HG02610 (cell line): ENCODE measurements at regions not wholly inside any gene's neighbourhood (a gene's known extent, or its start where the extent isn't known, plus 50 kb on each side); places are given as distances from the start of the nearest gene placed in this dataset.

Experiments
- ATAC-seq: cut with Tn5 transposase; IDR thresholded peaks from one replicate; pipeline ENCODE4 v1.9.1; 2021; ENCODE audit warnings: mild to moderate bottlenecking, moderate library complexity; ENCODE audit not compliant: unreplicated experiment

- no peak for ATAC-seq
These were observed 174.2 kb upstream of the PHF14 start for GRCh38 chr7:10799475-10799874.

GRCh38 chr7:10802011-10802410 lies 171.7 kb upstream of the PHF14 start:
- no peak for ATAC-seq

- no peak for ATAC-seq
These were observed 171.1 kb upstream of the PHF14 start for GRCh38 chr7:10802526-10802925.

- ATAC-seq = no peak
These were observed 170.0 kb upstream of the PHF14 start for GRCh38 chr7:10803720-10804119.

- no peak for ATAC-seq
These were observed 168.9 kb upstream of the PHF14 start for GRCh38 chr7:10804770-10805169.

GRCh38 chr7:10815546-10815945 lies 158.1 kb upstream of the PHF14 start:
- ATAC-seq = no peak

GRCh38 chr7:10821156-10821555 lies 152.5 kb upstream of the PHF14 start:
- ATAC-seq = no peak

- ATAC-seq = no peak
These were observed 149.5 kb upstream of the PHF14 start for GRCh38 chr7:10824154-10824553.

GRCh38 chr7:10838228-10838627 lies 135.4 kb upstream of the PHF14 start:
- ATAC-seq = no peak

- ATAC-seq = no peak
These were observed 128.4 kb upstream of the PHF14 start for GRCh38 chr7:10845225-10845624.

- no peak for ATAC-seq
These were observed 118.1 kb upstream of the PHF14 start for GRCh38 chr7:10855583-10855982.

- no peak for ATAC-seq
These were observed 113.2 kb upstream of the PHF14 start for GRCh38 chr7:10860516-10860915.

GRCh38 chr7:10863476-10863875 lies 110.2 kb upstream of the PHF14 start:
- ATAC-seq = no peak

- ATAC-seq = no peak
These were observed 99.0 kb upstream of the PHF14 start for GRCh38 chr7:10874666-10875065.

GRCh38 chr7:10875080-10875479 lies 98.6 kb upstream of the PHF14 start:
- ATAC-seq = no peak

- ATAC-seq = peak; percentile 20
These were observed 84.8 kb upstream of the PHF14 start for GRCh38 chr7:10888861-10889260.

- peak; percentile 97 for ATAC-seq
These were observed 84.3 kb upstream of the PHF14 start for GRCh38 chr7:10889266-10889898.

- ATAC-seq = no peak
These were observed 65.1 kb upstream of the PHF14 start for GRCh38 chr7:10908600-10908999.

- ATAC-seq = no peak
These were observed 63.2 kb upstream of the PHF14 start for GRCh38 chr7:10910447-10910846.

GRCh38 chr7:10912077-10912476 lies 61.6 kb upstream of the PHF14 start:
- ATAC-seq = no peak

GRCh38 chr7:10913457-10913856 lies 60.2 kb upstream of the PHF14 start:
- ATAC-seq = no peak

- ATAC-seq = no peak
These were observed 55.5 kb upstream of the PHF14 start for GRCh38 chr7:10918093-10918590.

- ATAC-seq = no peak
These were observed 53.7 kb upstream of the PHF14 start for GRCh38 chr7:10919923-10920322.
